Heart left ventricle (tissue), 13 donors: ENCODE measurements at regions not wholly inside any gene's neighbourhood (a gene's known extent, or its start where the extent isn't known, plus 50 kb on each side); places are given as distances from the start of the nearest gene placed in this dataset.

Source experiments
- POLR2A ChIP-seq, 2 donors: fragments of 450-650 bp; IDR thresholded peaks; one replicate each; pipeline ENCODE4 v1.6.1; 2017; ENCODE audit warnings: antibody characterized with exemption in 2 of 2, mild to moderate bottlenecking in 2 of 2, moderate library complexity in 2 of 2
- TF ChIP-seq, protein P1 (sequence below), 12 donors: fragments of 200-600 bp; sonication (generic) in 4 of 12; IDR thresholded peaks; one replicate each; pipeline versions ENCODE4 v1.5.0 to v1.8.0; 2018 to 2022; ENCODE audit warnings: antibody characterized with exemption in 12 of 12, mild to moderate bottlenecking in 5 of 12
- donor health status: ischemic (EF 13 %, LVEDD 7.1; RV severe dilation, severe dysfunction).
- donor health status: DM: no; HTN: yes; CAD: no.
- donor health status: DM: no; HTN: no; CAD: no.
- donor health status: ischemic (EF 25% LVEDD 6.9; RV normal size, moderate dysfunction).
- donor health status: ischemic (EF 25% LVEDD 5.7; RV mildly dilated, moderate dysfunction).
- donor health status: ischemic (EF 35%, LVEDD 5.7; RV mildly dilated, moderate dysfunction).
- donor health status: nonischemic (EF 11% LVEDD 7.7; RV severe dilation, severe dysfunction).
- donor health status: DM: yes; HTN: yes; CAD: no.
- donor health status: PGD.
- donor health status: ischemic (EF 29% LVEDD 5.4; RV normal size, mild dysfunction).
- donor health status: nonischemic (EF 23%, LVEDD 6.1; RV moderate dilation, normal function).

DNA sequence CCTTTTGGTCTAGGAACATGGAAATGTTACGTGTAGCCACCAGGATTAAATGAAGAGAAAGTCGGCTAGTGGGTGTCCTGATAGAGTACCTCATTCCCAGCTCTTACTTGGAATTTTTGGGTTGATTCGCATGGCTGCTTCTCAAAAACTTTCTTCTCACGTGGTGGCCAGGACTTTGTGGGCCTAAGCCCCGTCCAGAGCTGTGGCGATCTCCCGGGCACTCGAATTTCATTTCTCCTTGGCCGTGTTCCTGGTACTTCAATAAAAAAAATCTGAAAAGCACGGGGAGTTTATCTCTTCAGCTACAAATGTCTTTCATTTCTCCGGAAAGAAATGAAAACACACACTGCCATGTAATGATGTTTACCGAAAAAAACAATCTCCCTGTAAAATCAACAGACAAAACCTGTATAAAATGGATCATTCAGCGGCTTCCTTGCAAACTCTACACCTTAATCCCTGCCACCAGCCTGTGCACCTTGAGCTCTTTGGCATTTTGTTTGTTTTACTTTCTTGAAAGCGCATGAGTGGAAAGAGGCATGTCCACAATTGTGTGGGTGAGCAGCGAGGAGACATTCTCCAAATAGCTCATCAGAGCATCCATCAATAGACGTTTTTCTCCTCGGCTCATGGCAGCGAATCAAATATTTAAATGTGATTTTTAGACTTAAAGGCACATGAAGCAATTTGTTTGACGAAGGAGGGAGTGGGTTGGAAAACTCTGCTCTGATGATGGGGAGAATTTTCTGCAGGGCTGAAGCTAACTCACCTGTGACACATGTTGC lies 173.1 kb downstream of the TFAP2C start:
- TF ChIP-seq, protein P1, sequence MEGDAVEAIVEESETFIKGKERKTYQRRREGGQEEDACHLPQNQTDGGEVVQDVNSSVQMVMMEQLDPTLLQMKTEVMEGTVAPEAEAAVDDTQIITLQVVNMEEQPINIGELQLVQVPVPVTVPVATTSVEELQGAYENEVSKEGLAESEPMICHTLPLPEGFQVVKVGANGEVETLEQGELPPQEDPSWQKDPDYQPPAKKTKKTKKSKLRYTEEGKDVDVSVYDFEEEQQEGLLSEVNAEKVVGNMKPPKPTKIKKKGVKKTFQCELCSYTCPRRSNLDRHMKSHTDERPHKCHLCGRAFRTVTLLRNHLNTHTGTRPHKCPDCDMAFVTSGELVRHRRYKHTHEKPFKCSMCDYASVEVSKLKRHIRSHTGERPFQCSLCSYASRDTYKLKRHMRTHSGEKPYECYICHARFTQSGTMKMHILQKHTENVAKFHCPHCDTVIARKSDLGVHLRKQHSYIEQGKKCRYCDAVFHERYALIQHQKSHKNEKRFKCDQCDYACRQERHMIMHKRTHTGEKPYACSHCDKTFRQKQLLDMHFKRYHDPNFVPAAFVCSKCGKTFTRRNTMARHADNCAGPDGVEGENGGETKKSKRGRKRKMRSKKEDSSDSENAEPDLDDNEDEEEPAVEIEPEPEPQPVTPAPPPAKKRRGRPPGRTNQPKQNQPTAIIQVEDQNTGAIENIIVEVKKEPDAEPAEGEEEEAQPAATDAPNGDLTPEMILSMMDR (IDR thresholded peaks at IDR 0.05) = no peak
- TF ChIP-seq POLR2A (IDR thresholded peaks at IDR 0.05) = no peak
